ENCODE measurements at regions not wholly inside any gene's neighbourhood (a gene's known extent, or its start where the extent isn't known, plus 50 kb on each side); places are given as distances from the start of the nearest gene placed in this dataset.

- no peak for TF ChIP-seq CTCF (IDR thresholded peaks at IDR 0.05; ENCODE audit: extremely low read depth in 1 of 2, insufficient read depth in 1 of 2, low read depth in 1 of 2, low read length in 2 of 2)
- TF ChIP-seq POLR2AphosphoS5 (IDR thresholded peaks at IDR 0.05; ENCODE audit: insufficient read depth, low read depth, low read length): no peak
- TF ChIP-seq POLR2A (IDR thresholded peaks at IDR 0.05; ENCODE audit: low read depth, low read length): no peak
- TF ChIP-seq MYC (IDR thresholded peaks at IDR 0.05; ENCODE audit: low read depth, low read length): no peak
- no peak for TF ChIP-seq FOS (IDR thresholded peaks at IDR 0.05; ENCODE audit: borderline replicate concordance, insufficient read depth, low read length)
- no peak for TF ChIP-seq EZH2 (IDR thresholded peaks at IDR 0.05; ENCODE audit: borderline replicate concordance, low read depth, low read length, severe bottlenecking)
Measured at GRCh38 chr2:13030606-13031005, 313.9 kb downstream of the TRIB2 start.

All from endothelial cell of umbilical vein (primary cell).